Left hindlimb (tissue), 1 donor: ENCODE measurements at regions not wholly inside any gene's neighbourhood (a gene's known extent, or its start where the extent isn't known, plus 50 kb on each side); places are given as distances from the start of the nearest gene placed in this dataset.
A peak's percentile ranks its signal among the peaks of the same experiment; 100 is the strongest.

Experiments used
- DNase-seq: peaks from one replicate; pipeline ENCODE4 v3.0.0-alpha.2; 2018

- no peak for DNase-seq
Measured at GRCh38 chr4:19987746-19988145, 264.0 kb upstream of the SLIT2 start.

- no peak for DNase-seq
Measured at GRCh38 chr4:19983072-19983471, 268.6 kb upstream of the SLIT2 start.

DNA sequence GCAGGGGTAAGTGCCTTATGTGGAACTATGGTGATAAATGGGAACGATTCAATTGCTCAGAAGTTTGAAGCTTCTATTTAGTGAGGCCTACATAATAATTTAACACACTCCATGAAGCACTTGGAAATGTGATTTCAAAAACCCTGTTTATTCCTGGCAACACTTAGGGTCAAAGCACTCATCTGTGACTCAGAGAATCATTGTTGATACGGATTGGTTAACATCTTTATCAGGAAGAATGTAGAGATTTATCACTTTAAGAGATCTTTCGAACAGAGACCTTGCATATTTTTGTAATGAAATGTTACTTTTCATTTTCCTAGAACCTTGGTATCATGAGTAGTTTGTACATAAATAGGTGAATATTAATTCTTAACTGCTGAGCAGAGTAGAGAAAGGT, 269.1 kb upstream of the SLIT2 start:
- DNase-seq = no peak

- DNase-seq = no peak
Measured at GRCh38 chr4:19971829-19972228, 279.9 kb upstream of the SLIT2 start.

DNA sequence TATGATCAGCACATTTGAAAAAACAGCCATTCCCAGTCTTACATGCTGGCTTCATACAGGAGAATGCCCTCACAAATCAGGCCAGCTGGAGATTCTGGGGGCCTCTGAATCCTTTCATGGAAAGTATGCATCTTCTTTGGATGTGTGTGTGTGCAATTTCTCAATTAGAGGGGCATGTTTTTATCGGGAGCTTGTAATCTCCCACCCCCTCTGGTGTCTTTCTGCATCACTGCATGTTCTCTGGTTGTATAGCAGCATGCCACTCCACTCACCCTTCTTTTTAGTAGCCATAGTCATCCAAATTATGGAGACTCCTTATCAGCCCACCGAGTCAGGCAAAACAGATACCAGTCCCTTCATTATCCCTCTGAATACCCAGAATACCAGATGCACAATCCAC, 282.2 kb upstream of the SLIT2 start:
- no peak for DNase-seq

DNA sequence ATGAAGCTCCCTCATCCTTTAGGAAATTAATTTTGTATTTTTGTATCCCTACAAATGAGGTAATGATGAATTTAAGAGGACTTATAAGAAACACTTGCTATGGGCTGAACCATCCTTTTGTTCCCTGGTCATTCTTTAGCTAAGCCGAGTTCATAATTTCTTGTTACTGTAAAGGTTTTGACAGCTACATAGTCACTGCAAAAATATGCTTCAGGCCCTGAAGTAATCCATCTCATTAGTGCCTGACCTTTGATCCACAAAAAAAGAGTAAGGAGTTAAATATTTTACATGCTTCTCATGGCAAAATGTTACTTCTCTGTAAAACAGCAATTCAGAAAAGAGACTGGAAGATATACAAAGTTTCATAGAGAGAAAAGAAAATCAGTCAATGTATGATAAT, 290.6 kb upstream of the SLIT2 start:
- DNase-seq = no peak

GRCh38 chr4:19958848-19959247, 292.9 kb upstream of the SLIT2 start:
- no peak for DNase-seq

DNA sequence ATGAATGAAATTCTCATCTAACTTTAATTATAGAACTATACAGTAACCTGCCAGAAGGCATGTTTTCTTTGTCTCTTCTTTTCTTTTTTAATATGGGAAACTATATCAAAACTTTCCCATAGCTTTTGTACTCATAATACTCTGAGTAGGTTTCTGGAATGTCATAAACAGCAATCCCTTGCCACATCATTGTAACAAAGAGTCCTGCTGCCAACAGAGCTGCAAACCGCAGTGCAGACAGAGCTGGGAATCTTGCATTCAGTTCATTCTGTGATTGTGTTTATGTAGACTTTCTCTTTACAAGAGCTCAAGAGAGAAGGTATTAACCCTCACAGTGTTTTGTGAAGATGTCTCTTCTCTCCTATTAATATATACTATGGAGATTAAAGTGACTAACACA, 304.4 kb upstream of the SLIT2 start:
- no peak for DNase-seq

- peak; percentile 41 for DNase-seq
Measured at GRCh38 chr4:19945979-19946380, 305.7 kb upstream of the SLIT2 start.

- no peak for DNase-seq
Measured at GRCh38 chr4:19945501-19945900, 306.2 kb upstream of the SLIT2 start.

- DNase-seq = no peak
Measured at GRCh38 chr4:19944806-19945205, 306.9 kb upstream of the SLIT2 start.

- DNase-seq = no peak
Measured at GRCh38 chr4:19944251-19944650, 307.5 kb upstream of the SLIT2 start.

- no peak for DNase-seq
Measured at GRCh38 chr4:19941434-19941833, 310.3 kb upstream of the SLIT2 start.

DNA sequence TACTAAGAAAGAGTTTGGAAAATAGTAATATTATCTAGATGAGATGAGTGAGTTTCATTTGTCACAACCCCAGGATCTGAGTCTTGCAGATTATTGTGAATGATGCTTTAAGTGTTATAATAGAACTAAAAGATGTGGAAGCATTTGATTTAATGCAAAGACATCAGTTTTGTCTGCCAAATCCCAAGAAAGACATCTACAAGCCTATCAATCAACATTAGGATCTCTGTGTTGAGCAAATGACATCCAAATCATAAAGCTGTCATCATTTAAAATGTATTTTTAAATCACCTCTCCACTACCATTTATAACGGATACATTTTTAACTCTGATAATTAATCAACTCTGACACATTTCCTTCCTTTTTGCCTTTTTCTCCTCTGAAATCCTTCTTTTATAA, 310.8 kb upstream of the SLIT2 start:
- no peak for DNase-seq

GRCh38 chr4:19936476-19936875, 315.2 kb upstream of the SLIT2 start:
- DNase-seq = no peak

DNA sequence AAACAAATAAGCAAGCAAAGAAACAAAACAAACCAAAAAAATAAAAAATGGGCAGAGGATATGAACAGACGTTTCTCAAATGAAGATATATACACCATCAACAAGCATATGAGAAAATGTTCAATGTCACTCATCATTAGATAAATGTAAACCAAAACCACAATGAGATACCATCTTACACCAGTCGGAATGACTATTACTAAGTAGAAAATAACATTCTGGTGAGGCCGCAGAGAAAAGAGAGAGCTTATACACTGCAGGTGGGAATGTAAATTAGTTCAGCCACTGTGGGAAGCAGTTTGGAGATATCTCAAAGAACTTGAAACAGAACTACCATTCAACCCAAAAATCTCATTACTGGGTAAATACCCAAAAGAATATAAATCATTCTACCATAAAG, 321.0 kb upstream of the SLIT2 start:
- no peak for DNase-seq

DNA sequence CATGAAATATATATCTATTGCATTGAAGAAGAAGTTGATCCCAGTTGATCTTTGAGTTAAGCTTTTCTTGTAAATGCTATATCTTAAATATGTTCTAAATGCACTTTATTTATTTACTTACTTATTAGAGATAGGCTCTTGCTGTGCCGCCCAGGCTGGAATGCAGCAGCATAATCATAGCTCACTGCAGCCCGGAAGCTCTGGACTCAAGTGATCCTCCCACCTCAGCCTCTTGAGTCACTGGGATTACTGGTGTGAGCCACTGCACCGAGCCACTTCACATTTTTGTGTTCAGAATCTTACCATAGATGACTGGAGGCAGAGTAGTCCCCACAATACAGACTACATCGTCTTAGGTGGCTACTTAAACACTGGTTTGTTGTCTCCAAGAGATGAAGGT, 324.3 kb upstream of the SLIT2 start:
- DNase-seq = no peak

- DNase-seq = no peak
Measured at GRCh38 chr4:19925516-19925915, 326.2 kb upstream of the SLIT2 start.

- no peak for DNase-seq
Measured at GRCh38 chr4:19924761-19925160, 326.9 kb upstream of the SLIT2 start.

- DNase-seq = no peak
Measured at GRCh38 chr4:19915276-19915675, 336.4 kb upstream of the SLIT2 start.

GRCh38 chr4:19913650-19914049, 338.1 kb upstream of the SLIT2 start:
- DNase-seq = no peak

DNA sequence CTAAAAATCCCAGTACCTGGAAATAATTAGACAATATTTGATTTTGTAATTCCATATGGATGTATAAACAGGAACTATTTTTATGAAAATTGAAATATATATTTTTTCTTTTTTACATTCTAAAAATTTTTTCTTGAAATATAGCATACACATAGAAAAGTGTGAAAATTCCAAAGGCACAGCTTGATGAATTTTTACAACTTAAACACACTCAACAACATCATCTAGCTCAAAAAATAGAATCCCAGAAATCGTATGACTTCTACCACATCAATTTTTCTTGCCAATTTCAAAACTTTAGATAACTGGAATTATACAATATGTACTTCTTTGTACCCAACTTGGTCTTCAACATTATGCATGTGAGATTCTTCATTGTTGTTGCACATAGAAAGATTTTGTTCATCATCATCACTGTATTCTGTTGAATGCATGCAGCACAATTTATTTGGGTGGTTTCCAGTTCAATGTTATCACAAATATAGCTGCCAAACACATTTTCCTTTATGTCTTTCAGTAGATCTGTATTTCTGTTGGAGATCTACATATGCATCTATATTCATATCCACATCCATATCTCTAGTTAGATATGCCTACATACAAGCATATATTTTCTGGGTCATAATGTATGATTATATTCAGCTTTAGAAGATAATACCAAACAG, 340.7 kb upstream of the SLIT2 start:
- no peak for DNase-seq

DNA sequence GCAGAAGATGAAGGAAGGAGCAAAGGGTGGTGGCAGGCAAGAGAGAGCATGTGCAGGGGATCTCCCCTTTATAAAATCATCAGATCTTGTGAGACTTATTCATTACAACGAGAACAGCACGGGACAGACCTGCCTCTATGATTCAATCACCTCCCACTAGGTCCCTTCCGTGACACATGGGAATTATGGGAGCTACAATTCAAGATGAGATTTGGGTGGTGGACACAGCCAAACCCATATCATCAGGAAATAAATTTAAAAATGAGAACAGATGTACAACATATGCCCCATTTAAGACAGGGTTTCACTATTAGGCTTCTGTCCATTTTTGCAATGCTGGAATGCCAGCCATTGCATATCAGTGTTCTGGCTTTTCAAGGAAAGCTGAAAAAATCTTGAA, 346.7 kb upstream of the SLIT2 start:
- no peak for DNase-seq

DNA sequence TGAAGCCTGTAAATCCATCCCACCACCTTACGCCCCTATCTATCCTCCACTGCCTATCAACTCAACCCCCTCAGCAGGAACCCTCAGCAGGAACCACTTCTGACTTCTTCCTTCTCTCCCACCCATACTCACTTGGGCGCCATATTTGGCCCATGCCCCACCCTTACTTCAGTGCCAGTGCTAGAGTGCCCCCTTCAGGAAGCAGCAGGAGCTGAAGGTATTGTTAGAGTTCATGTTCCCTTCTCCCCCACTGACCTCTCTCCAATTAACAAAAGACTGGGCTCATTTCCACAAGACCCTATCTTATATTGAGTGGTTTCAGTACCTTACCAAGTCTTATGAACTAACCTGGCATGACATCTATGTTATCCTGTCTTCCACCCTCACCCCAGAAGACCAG, 363.1 kb upstream of the SLIT2 start:
- no peak for DNase-seq

DNA sequence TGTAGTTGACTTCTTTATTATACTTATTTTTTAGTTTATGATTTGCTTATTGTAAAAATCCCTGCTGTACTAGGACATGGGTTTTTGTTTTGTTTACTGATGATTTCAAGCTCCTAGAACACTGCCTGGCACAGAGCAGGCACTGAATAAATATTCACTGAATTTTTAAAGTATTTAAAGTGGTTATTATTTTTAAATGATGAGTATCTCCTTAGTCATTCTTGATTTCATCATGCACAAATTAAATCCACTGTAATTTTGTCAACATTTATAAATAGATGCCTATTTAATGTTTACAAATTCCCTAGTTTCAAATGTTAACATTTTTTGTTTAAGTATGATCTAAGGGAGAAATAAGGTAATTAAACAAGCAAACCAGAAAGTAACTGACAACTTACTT, 367.9 kb upstream of the SLIT2 start:
- no peak for DNase-seq

- no peak for DNase-seq
Measured at GRCh38 chr4:19880206-19880605, 371.5 kb upstream of the SLIT2 start.
